CD4-positive, CD25-positive, alpha-beta regulatory T cell (primary cell): ENCODE measurements at regions not wholly inside any gene's neighbourhood (a gene's known extent, or its start where the extent isn't known, plus 50 kb on each side); places are given as distances from the start of the nearest gene placed in this dataset.
A peak's percentile ranks its signal among the peaks of the same experiment; 100 is the strongest.
"Not testable (repeated sequence)": the region's sequence is repeated elsewhere in the genome, so short reads cannot be mapped to it uniquely, and the experiment has no call there.

Experiments used
- ATAC-seq, 2 donors: fragments of 150-1000 bp; cut with Tn5 transposase; one replicate each; pipeline ENCODE4 v1.10.0; 2021; ENCODE audit warnings: low read depth in 2 of 2, moderate number of reproducible peaks in 2 of 2, moderate library complexity in 1 of 2
- DNase-seq, 3 donors: peaks; one replicate each; pipeline versions ENCODE4 v3.0.0 to v3.0.0-alpha.2; 2012 to 2022; ENCODE audit warnings: mixed read lengths in 1 of 3
- H3K27ac ChIP-seq: one replicate; pipeline ENCODE4 v1.7.0; 2013; ENCODE audit warnings: mild to moderate bottlenecking, low read length; ENCODE audit not compliant: insufficient read depth, poor library complexity, severe bottlenecking
- H3K27me3 ChIP-seq: one replicate; pipeline ENCODE4 v1.7.0; 2013; ENCODE audit warnings: low read length; ENCODE audit not compliant: control insufficient read depth, insufficient read depth
- H3K36me3 ChIP-seq: one replicate; pipeline ENCODE4 v1.7.0; 2013; ENCODE audit warnings: mild to moderate bottlenecking, low read length, moderate library complexity; ENCODE audit not compliant: control insufficient read depth, insufficient read depth
- H3K4me1 ChIP-seq: 2 replicates; pipeline ENCODE4 v1.7.0; 2013; ENCODE audit warnings: mild to moderate bottlenecking, low read length; ENCODE audit not compliant: insufficient read depth, control insufficient read depth, poor library complexity, severe bottlenecking
- H3K4me3 ChIP-seq: one replicate; pipeline ENCODE4 v1.7.0; 2013; ENCODE audit warnings: low read depth, mild to moderate bottlenecking, low read length, moderate library complexity
- H3K9me3 ChIP-seq, 2 experiments: 1 replicate in 1 of 2; 2 replicates in 1 of 2; pipeline ENCODE4 v1.7.0; 2013; ENCODE audit warnings: low read length in 2 of 2, mild to moderate bottlenecking in 1 of 2, moderate library complexity in 1 of 2; ENCODE audit not compliant: control insufficient read depth in 2 of 2
- H3K27ac Mint-ChIP-seq, 3 donors: one replicate each; pipeline ENCODE4 v1.8.0; 2020 to 2022; ENCODE audit warnings: mild to moderate bottlenecking in 3 of 3, mixed read lengths in 3 of 3, moderate library complexity in 2 of 3
- H3K27me3 Mint-ChIP-seq: one replicate; pipeline ENCODE4 v1.8.0; 2022; ENCODE audit warnings: mild to moderate bottlenecking, mixed read lengths
- H3K36me3 Mint-ChIP-seq: one replicate; pipeline ENCODE4 v1.8.0; 2020; ENCODE audit warnings: mixed read lengths
- H3K4me1 Mint-ChIP-seq, 4 donors: one replicate each; pipeline ENCODE4 v1.8.0; 2020 to 2022; ENCODE audit warnings: mixed read lengths in 4 of 4, mild to moderate bottlenecking in 1 of 4
- H3K4me3 Mint-ChIP-seq, 4 donors: one replicate each; pipeline ENCODE4 v1.8.0; 2020 to 2022; ENCODE audit warnings: mild to moderate bottlenecking in 4 of 4, mixed read lengths in 4 of 4, moderate library complexity in 3 of 4
- H3K9me3 Mint-ChIP-seq, 7 donors: one replicate each; pipeline ENCODE4 v1.8.0; 2020 to 2022; ENCODE audit warnings: mixed read lengths in 7 of 7, mild to moderate bottlenecking in 3 of 7, moderate library complexity in 2 of 7

- not testable (repeated sequence) for H3K4me1 Mint-ChIP-seq, H3K27me3 ChIP-seq, H3K4me3 Mint-ChIP-seq, H3K36me3 Mint-ChIP-seq, ATAC-seq, H3K36me3 ChIP-seq, H3K4me1 ChIP-seq, DNase-seq, H3K27me3 Mint-ChIP-seq, H3K27ac ChIP-seq, H3K27ac Mint-ChIP-seq, H3K4me3 ChIP-seq, H3K9me3 ChIP-seq
- peaks cover 0 to 16% (median 4%) of the 10 kb centered on the region in 7 donors for H3K9me3 Mint-ChIP-seq
Observed at GRCh38 chr6:67767046-67767822, 867.8 kb upstream of the ADGRB3 start.

- DNase-seq (no peak), ATAC-seq (no peak)
- Histone ChIP-seq H3K4me1 (no peaks in the 10 kb centered on the region), H3K27me3 (no peaks in the 10 kb centered on the region), H3K27ac (no peak overlapping the region), H3K4me3 (no peak overlapping the region), H3K9me3 (no peaks in the 10 kb centered on the region), H3K36me3 (no peaks in the 10 kb centered on the region)
- Mint-ChIP-seq H3K4me1 (no peaks in the 10 kb centered on the region), H3K4me3 (no peak overlapping the region), H3K27me3 (peaks cover 4% of the 10 kb centered on the region), H3K27ac (no peak overlapping the region), H3K9me3 (peaks cover 2 to 24% (median 5%) of the 10 kb centered on the region in 7 donors), H3K36me3 (no peaks in the 10 kb centered on the region)
Observed at GRCh38 chr6:67766057-67766456, 869.0 kb upstream of the ADGRB3 start.

GRCh38 chr6:67759001-67759400, 876.1 kb upstream of the ADGRB3 start:
- Histone ChIP-seq H3K4me3 (no peak overlapping the region), H3K27me3 (no peaks in the 10 kb centered on the region), H3K27ac (no peak overlapping the region), H3K4me1 (no peaks in the 10 kb centered on the region), H3K9me3 (peaks cover 0 to 6% of the 10 kb centered on the region in 2 experiments), H3K36me3 (no peaks in the 10 kb centered on the region)
- ATAC-seq (no peak), DNase-seq (no peak)
- no peaks in the 10 kb centered on the region for H3K36me3 Mint-ChIP-seq
- H3K4me1 Mint-ChIP-seq, result no peaks in the 10 kb centered on the region
- H3K27me3 Mint-ChIP-seq, result peaks cover 4% of the 10 kb centered on the region
- no peak overlapping the region for H3K4me3 Mint-ChIP-seq
- H3K9me3 Mint-ChIP-seq, result peaks cover 0 to 24% (median 10%) of the 10 kb centered on the region in 7 donors
- H3K27ac Mint-ChIP-seq, result no peak overlapping the region

- H3K4me3 ChIP-seq, result no peak overlapping the region
- Mint-ChIP-seq H3K36me3 (no peaks in the 10 kb centered on the region), H3K4me3 (no peak overlapping the region), H3K9me3 (peaks cover 0 to 24% (median 8%) of the 10 kb centered on the region in 7 donors), H3K27me3 (peaks cover 1% of the 10 kb centered on the region), H3K27ac (no peak overlapping the region), H3K4me1 (no peaks in the 10 kb centered on the region)
- no peaks in the 10 kb centered on the region for H3K27me3 ChIP-seq
- H3K27ac ChIP-seq, result no peak overlapping the region
- H3K36me3 ChIP-seq, result no peaks in the 10 kb centered on the region
- no peaks in the 10 kb centered on the region for H3K4me1 ChIP-seq
- peaks cover 0 to 6% of the 10 kb centered on the region in 2 experiments for H3K9me3 ChIP-seq
- DNase-seq (no peak), ATAC-seq (no peak)
Observed at GRCh38 chr6:67757465-67758033, 877.5 kb upstream of the ADGRB3 start.

- no peak for ATAC-seq
- H3K27me3 ChIP-seq, result no peaks in the 10 kb centered on the region
- no peak overlapping the region for H3K4me3 ChIP-seq
- H3K9me3 ChIP-seq, result peaks cover 0 to 2% of the 10 kb centered on the region in 2 experiments
- no peaks in the 10 kb centered on the region for H3K36me3 Mint-ChIP-seq
- H3K27me3 Mint-ChIP-seq, result no peaks in the 10 kb centered on the region
- H3K4me1 ChIP-seq, result no peaks in the 10 kb centered on the region
- no peak overlapping the region for H3K4me3 Mint-ChIP-seq
- peaks cover 0 to 26% (median 2%) of the 10 kb centered on the region in 7 donors for H3K9me3 Mint-ChIP-seq
- no peak for DNase-seq
- no peaks in the 10 kb centered on the region for H3K36me3 ChIP-seq
- H3K27ac ChIP-seq, result no peak overlapping the region
- no peaks in the 10 kb centered on the region for H3K4me1 Mint-ChIP-seq
- H3K27ac Mint-ChIP-seq, result peak overlapping the region in 1 of 3 donors; percentile 2
Observed at GRCh38 chr6:67748521-67748920, 886.6 kb upstream of the ADGRB3 start.

GRCh38 chr6:67736816-67737215, 898.3 kb upstream of the ADGRB3 start:
- no peaks in the 10 kb centered on the region for H3K36me3 Mint-ChIP-seq
- no peak overlapping the region for H3K27ac Mint-ChIP-seq
- peaks cover 1 to 15% (median 5%) of the 10 kb centered on the region in 7 donors for H3K9me3 Mint-ChIP-seq
- DNase-seq, result no peak
- H3K9me3 ChIP-seq, result peaks cover 0 to 7% of the 10 kb centered on the region in 2 experiments
- no peaks in the 10 kb centered on the region for H3K4me1 Mint-ChIP-seq
- no peaks in the 10 kb centered on the region for H3K36me3 ChIP-seq
- no peak overlapping the region for H3K27ac ChIP-seq
- no peak overlapping the region for H3K4me3 ChIP-seq
- no peaks in the 10 kb centered on the region for H3K4me1 ChIP-seq
- no peak overlapping the region for H3K4me3 Mint-ChIP-seq
- no peak for ATAC-seq
- no peaks in the 10 kb centered on the region for H3K27me3 Mint-ChIP-seq
- no peaks in the 10 kb centered on the region for H3K27me3 ChIP-seq

GRCh38 chr6:67736161-67736560, 898.9 kb upstream of the ADGRB3 start:
- ATAC-seq, result no peak
- Mint-ChIP-seq H3K27me3 (no peaks in the 10 kb centered on the region), H3K4me1 (no peaks in the 10 kb centered on the region), H3K36me3 (no peaks in the 10 kb centered on the region), H3K4me3 (no peak overlapping the region), H3K9me3 (peaks cover 2 to 19% (median 6%) of the 10 kb centered on the region in 7 donors), H3K27ac (no peak overlapping the region)
- Histone ChIP-seq H3K27me3 (no peaks in the 10 kb centered on the region), H3K9me3 (peaks cover 0 to 7% of the 10 kb centered on the region in 2 experiments), H3K27ac (no peak overlapping the region), H3K36me3 (no peaks in the 10 kb centered on the region), H3K4me3 (no peak overlapping the region), H3K4me1 (no peaks in the 10 kb centered on the region)
- DNase-seq, result no peak

GRCh38 chr6:67735623-67736022, 899.5 kb upstream of the ADGRB3 start:
- Mint-ChIP-seq H3K36me3 (no peaks in the 10 kb centered on the region), H3K27me3 (no peaks in the 10 kb centered on the region), H3K4me3 (peak overlapping the region in 1 of 4 donors; percentile 32), H3K27ac (no peak overlapping the region), H3K9me3 (peaks cover 2 to 19% (median 6%) of the 10 kb centered on the region in 7 donors), H3K4me1 (no peaks in the 10 kb centered on the region)
- H3K27me3 ChIP-seq, result no peaks in the 10 kb centered on the region
- DNase-seq, result no peak
- no peak overlapping the region for H3K27ac ChIP-seq
- no peak overlapping the region for H3K4me3 ChIP-seq
- H3K4me1 ChIP-seq, result no peaks in the 10 kb centered on the region
- no peaks in the 10 kb centered on the region for H3K36me3 ChIP-seq
- no peak for ATAC-seq
- peaks cover 0 to 7% of the 10 kb centered on the region in 2 experiments for H3K9me3 ChIP-seq
